ENCODE measurements at regions not wholly inside any gene's neighbourhood (a gene's known extent, or its start where the extent isn't known, plus 50 kb on each side); places are given as distances from the start of the nearest gene placed in this dataset.

- no peaks in the 10 kb centered on the region for H3K27me3 ChIP-seq (ENCODE audit: insufficient read depth, low read depth)
- no peaks in the 10 kb centered on the region for H4K20me1 ChIP-seq (ENCODE audit: insufficient read depth)
- no peak overlapping the region for H3K9ac ChIP-seq
- H3K79me2 ChIP-seq (ENCODE audit: insufficient read depth, low read depth) = no peaks in the 10 kb centered on the region
- H3K4me2 ChIP-seq = no peak overlapping the region
- no peaks in the 10 kb centered on the region for H3K4me1 ChIP-seq (ENCODE audit: low read depth, poor library complexity, severe bottlenecking)
- TF ChIP-seq CTCF (conservative IDR thresholded peaks at IDR 0.05; ENCODE audit: low read depth, low read length) = no peak
- no peaks in the 10 kb centered on the region for H3K36me3 ChIP-seq (ENCODE audit: insufficient read depth)
- H3K4me3 ChIP-seq (IDR thresholded peaks at IDR 0.05; ENCODE audit: insufficient read depth, low read depth, low read length) = no peak overlapping the region
- H3K27ac ChIP-seq = no peak overlapping the region
- no peak overlapping the region for H2AFZ ChIP-seq (ENCODE audit: low read depth)
Observed at GRCh38 chr2:185335879-185336278, 402.7 kb upstream of the FSIP2 start.

- Histone ChIP-seq H3K4me2 (no peak overlapping the region), H3K27ac (no peak overlapping the region), H4K20me1 (ENCODE audit: insufficient read depth) (no peaks in the 10 kb centered on the region), H3K4me3 (IDR thresholded peaks at IDR 0.05; ENCODE audit: insufficient read depth, low read depth, low read length) (no peak overlapping the region), H3K9ac (no peak overlapping the region), H2AFZ (ENCODE audit: low read depth) (no peak overlapping the region), H3K79me2 (ENCODE audit: insufficient read depth, low read depth) (no peaks in the 10 kb centered on the region), H3K27me3 (ENCODE audit: insufficient read depth, low read depth) (no peaks in the 10 kb centered on the region), H3K36me3 (ENCODE audit: insufficient read depth) (no peaks in the 10 kb centered on the region), H3K4me1 (ENCODE audit: low read depth, poor library complexity, severe bottlenecking) (no peaks in the 10 kb centered on the region)
- TF ChIP-seq CTCF (conservative IDR thresholded peaks at IDR 0.05; ENCODE audit: low read depth, low read length) = no peak
Observed at GRCh38 chr2:185337033-185337432, 401.6 kb upstream of the FSIP2 start.

GRCh38 chr2:185338104-185338503 lies 400.5 kb upstream of the FSIP2 start:
- no peak overlapping the region for H3K4me2 ChIP-seq
- TF ChIP-seq CTCF (conservative IDR thresholded peaks at IDR 0.05; ENCODE audit: low read depth, low read length) = no peak
- no peaks in the 10 kb centered on the region for H3K4me1 ChIP-seq (ENCODE audit: low read depth, poor library complexity, severe bottlenecking)
- no peak overlapping the region for H3K27ac ChIP-seq
- no peak overlapping the region for H2AFZ ChIP-seq (ENCODE audit: low read depth)
- no peak overlapping the region for H3K9ac ChIP-seq
- H3K27me3 ChIP-seq (ENCODE audit: insufficient read depth, low read depth) = no peaks in the 10 kb centered on the region
- H4K20me1 ChIP-seq (ENCODE audit: insufficient read depth) = no peaks in the 10 kb centered on the region
- H3K79me2 ChIP-seq (ENCODE audit: insufficient read depth, low read depth) = no peaks in the 10 kb centered on the region
- H3K36me3 ChIP-seq (ENCODE audit: insufficient read depth) = no peaks in the 10 kb centered on the region
- H3K4me3 ChIP-seq (IDR thresholded peaks at IDR 0.05; ENCODE audit: insufficient read depth, low read depth, low read length) = no peak overlapping the region

GRCh38 chr2:185347445-185347844 lies 391.2 kb upstream of the FSIP2 start:
- Histone ChIP-seq H3K36me3 (ENCODE audit: insufficient read depth) (no peaks in the 10 kb centered on the region), H3K4me3 (IDR thresholded peaks at IDR 0.05; ENCODE audit: insufficient read depth, low read depth, low read length) (no peak overlapping the region), H2AFZ (ENCODE audit: low read depth) (no peak overlapping the region), H4K20me1 (ENCODE audit: insufficient read depth) (no peaks in the 10 kb centered on the region), H3K9ac (no peak overlapping the region), H3K79me2 (ENCODE audit: insufficient read depth, low read depth) (no peaks in the 10 kb centered on the region), H3K4me2 (no peak overlapping the region), H3K4me1 (ENCODE audit: low read depth, poor library complexity, severe bottlenecking) (no peaks in the 10 kb centered on the region), H3K27ac (no peak overlapping the region), H3K27me3 (ENCODE audit: insufficient read depth, low read depth) (no peaks in the 10 kb centered on the region)
- no peak for TF ChIP-seq CTCF (conservative IDR thresholded peaks at IDR 0.05; ENCODE audit: low read depth, low read length)

- no peak overlapping the region for H3K4me2 ChIP-seq
- H3K4me3 ChIP-seq (IDR thresholded peaks at IDR 0.05; ENCODE audit: insufficient read depth, low read depth, low read length) = no peak overlapping the region
- no peak overlapping the region for H3K9ac ChIP-seq
- no peak overlapping the region for H3K27ac ChIP-seq
- TF ChIP-seq CTCF (conservative IDR thresholded peaks at IDR 0.05; ENCODE audit: low read depth, low read length) = no peak
- H2AFZ ChIP-seq (ENCODE audit: low read depth) = no peak overlapping the region
- H3K36me3 ChIP-seq (ENCODE audit: insufficient read depth) = no peaks in the 10 kb centered on the region
- no peaks in the 10 kb centered on the region for H3K27me3 ChIP-seq (ENCODE audit: insufficient read depth, low read depth)
- no peaks in the 10 kb centered on the region for H3K79me2 ChIP-seq (ENCODE audit: insufficient read depth, low read depth)
- no peaks in the 10 kb centered on the region for H3K4me1 ChIP-seq (ENCODE audit: low read depth, poor library complexity, severe bottlenecking)
- no peaks in the 10 kb centered on the region for H4K20me1 ChIP-seq (ENCODE audit: insufficient read depth)
Observed at GRCh38 chr2:185360776-185361175, 377.8 kb upstream of the FSIP2 start.

All from KMS-11 (cell line).